ENCODE measurements at regions not wholly inside any gene's neighbourhood (a gene's known extent, or its start where the extent isn't known, plus 50 kb on each side); places are given as distances from the start of the nearest gene placed in this dataset.
"Not testable (repeated sequence)": the region's sequence is repeated elsewhere in the genome, so short reads cannot be mapped to it uniquely, and the experiment has no call there.

GRCh38 chr5:89208392-89208791 is 325.4 kb upstream of the MEF2C start:
- DNase-seq (ENCODE audit: low read depth), result no peak

GRCh38 chr5:89204756-89205155 is 321.8 kb upstream of the MEF2C start:
- peak; percentile 63 for DNase-seq (ENCODE audit: low read depth)

- no peak for DNase-seq (ENCODE audit: low read depth)
Measured at GRCh38 chr5:89203611-89204010, 320.6 kb upstream of the MEF2C start.

GRCh38 chr5:89200899-89201298 is 317.9 kb upstream of the MEF2C start:
- DNase-seq (ENCODE audit: low read depth), result no peak

- no peak for DNase-seq (ENCODE audit: low read depth)
Measured at GRCh38 chr5:89199306-89199705, 316.3 kb upstream of the MEF2C start.

- DNase-seq (ENCODE audit: low read depth), result no peak
Measured at GRCh38 chr5:89191374-89191773, 308.4 kb upstream of the MEF2C start.

- no peak for DNase-seq (ENCODE audit: low read depth)
Measured at GRCh38 chr5:89190515-89191265, 307.7 kb upstream of the MEF2C start.

GRCh38 chr5:89187883-89188465 is 305.0 kb upstream of the MEF2C start:
- no peak for DNase-seq (ENCODE audit: low read depth)

- no peak for DNase-seq (ENCODE audit: low read depth)
Measured at GRCh38 chr5:89187268-89187667, 304.3 kb upstream of the MEF2C start.

- DNase-seq (ENCODE audit: low read depth), result no peak
Measured at GRCh38 chr5:89181546-89181945, 298.6 kb upstream of the MEF2C start.

- peak; percentile 30 for DNase-seq (ENCODE audit: low read depth)
Measured at GRCh38 chr5:89179731-89180130, 296.7 kb upstream of the MEF2C start.

- no peak for DNase-seq (ENCODE audit: low read depth)
Measured at GRCh38 chr5:89178541-89178940, 295.6 kb upstream of the MEF2C start.

- no peak for DNase-seq (ENCODE audit: low read depth)
Measured at GRCh38 chr5:89173528-89173927, 290.5 kb upstream of the MEF2C start.

- no peak for DNase-seq (ENCODE audit: low read depth)
Measured at GRCh38 chr5:89168766-89169165, 285.8 kb upstream of the MEF2C start.

- not testable (repeated sequence) for DNase-seq (ENCODE audit: low read depth)
Measured at GRCh38 chr5:89164703-89165102, 281.7 kb upstream of the MEF2C start.

- DNase-seq (ENCODE audit: low read depth), result no peak
Measured at GRCh38 chr5:89156226-89156625, 273.2 kb upstream of the MEF2C start.

- no peak for DNase-seq (ENCODE audit: low read depth)
Measured at GRCh38 chr5:89147031-89147430, 264.0 kb upstream of the MEF2C start.

GRCh38 chr5:89137148-89137547 is 254.2 kb upstream of the MEF2C start:
- DNase-seq (ENCODE audit: low read depth), result no peak

- DNase-seq (ENCODE audit: low read depth), result no peak
Measured at GRCh38 chr5:89133975-89134374, 251.0 kb upstream of the MEF2C start.

GRCh38 chr5:89133129-89133528 is 250.1 kb upstream of the MEF2C start:
- DNase-seq (ENCODE audit: low read depth), result no peak

- no peak for DNase-seq (ENCODE audit: low read depth)
Measured at GRCh38 chr5:89130851-89131250, 247.9 kb upstream of the MEF2C start.

GRCh38 chr5:89129941-89130340 is 247.0 kb upstream of the MEF2C start:
- no peak for DNase-seq (ENCODE audit: low read depth)

- DNase-seq (ENCODE audit: low read depth), result no peak
Measured at GRCh38 chr5:89128906-89129625, 246.1 kb upstream of the MEF2C start.

Measured in fibroblast of gingiva (primary cell).